ENCODE measurements at regions not wholly inside any gene's neighbourhood (a gene's known extent, or its start where the extent isn't known, plus 50 kb on each side); places are given as distances from the start of the nearest gene placed in this dataset.

DNA sequence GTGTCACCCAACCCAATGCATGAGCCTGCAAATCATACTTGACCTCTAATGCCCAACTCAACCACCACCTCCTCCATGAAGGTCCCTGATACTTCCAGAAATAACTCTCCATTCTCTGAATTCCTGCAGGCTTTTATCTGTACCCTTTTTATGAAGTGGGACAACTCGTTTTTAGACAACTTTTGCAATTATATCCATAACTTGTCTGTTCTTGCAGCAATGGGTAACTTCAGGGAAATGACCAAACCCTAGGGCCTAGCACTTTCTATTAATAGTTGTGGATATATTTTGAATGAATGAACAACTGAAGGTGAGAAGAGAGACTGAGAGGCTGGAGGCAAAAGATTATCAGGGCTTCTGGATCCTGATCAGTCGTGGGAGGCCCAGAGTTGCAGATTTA, 236.6 kb upstream of the MOCS1 start:
- Histone ChIP-seq H3K18ac (ENCODE audit: low read depth, low read length) (no peak overlapping the region), H2BK20ac (ENCODE audit: low read depth, low read length) (no peak overlapping the region), H2AK5ac (ENCODE audit: low read depth, low read length) (no peak overlapping the region), H3K27me3 (ENCODE audit: control insufficient read depth, insufficient read depth, low read length) (no peaks in the 10 kb centered on the region), H3K56ac (ENCODE audit: extremely low read depth, insufficient read depth, low read length) (no peak overlapping the region), H4K5ac (ENCODE audit: low read depth, low read length) (no peak overlapping the region), H4K20me1 (ENCODE audit: insufficient read depth, low read length) (no peaks in the 10 kb centered on the region), H3K9me3 (ENCODE audit: control insufficient read depth, insufficient read depth, low read length) (no peaks in the 10 kb centered on the region), H3K36me3 (ENCODE audit: control insufficient read depth, insufficient read depth, low read length) (no peaks in the 10 kb centered on the region), H3K4ac (ENCODE audit: low read depth, low read length) (no peak overlapping the region), H4K91ac (ENCODE audit: insufficient read depth, low read depth, low read length) (no peak overlapping the region), H3K4me3 (ENCODE audit: insufficient read depth, low read depth, low read length) (no peak overlapping the region), H3K79me1 (ENCODE audit: low read depth in 1 of 2, low read length in 2 of 2) (no peaks in the 10 kb centered on the region), H3K14ac (replicated peaks; ENCODE audit: low read depth, low read length) (no peak overlapping the region), H2BK15ac (ENCODE audit: low read depth, low read length) (no peak overlapping the region), H2AFZ (replicated peaks; ENCODE audit: low read length, poor library complexity) (no peak overlapping the region), H3K4me1 (ENCODE audit: control insufficient read depth, insufficient read depth, low read length) (no peaks in the 10 kb centered on the region), H3K9ac (ENCODE audit: low read depth, low read length) (no peak overlapping the region), H2BK120ac (ENCODE audit: low read depth, low read length) (no peak overlapping the region), H3K27ac (ENCODE audit: insufficient read depth, low read length) (no peak overlapping the region), H4K8ac (ENCODE audit: low read depth in 2 of 2, low read length in 2 of 2) (no peak overlapping the region), H2BK5ac (ENCODE audit: low read depth, low read length, poor library complexity, severe bottlenecking) (no peak overlapping the region), H3K23ac (ENCODE audit: low read depth, low read length) (no peak overlapping the region), H3K9me1 (ENCODE audit: insufficient read depth, low read length) (no peaks in the 10 kb centered on the region), H2AK9ac (replicated peaks; ENCODE audit: low read depth, low read length, poor library complexity) (no peak overlapping the region), H3K4me2 (ENCODE audit: low read depth, low read length) (no peak overlapping the region)
- ChIA-PET POLR2A (ENCODE audit: unreplicated experiment) (no interaction called here), CTCF (no interaction called here)
- WGBS, 2 experiments (ENCODE audit: extremely low coverage in 2 of 2, insufficient read length in 1 of 2): 0% methylated on average over 1 of the region's 2 CpGs; no CpG with 5 or more reads in 1 of the 2 experiments
- BruUV-seq (replicated peaks): no TSS peak
- ATAC-seq (ENCODE audit: low read depth) (no peak), DNase-seq (no peak)
- dilution Hi-C loops (cut with HindIII; ENCODE audit: low sequenced_read_pairs, unreplicated experiment) (no loop called here), in situ Hi-C loops (cut with MboI; ENCODE audit: low sequenced_read_pairs) (no loop called here), intact Hi-C loops (cut with micrococcal nuclease) (no loop called here)
- TF ChIP-seq RCOR1 (IDR thresholded peaks at IDR 0.05; ENCODE audit: insufficient replicate concordance, low read length) (no peak), SMC3 (IDR thresholded peaks at IDR 0.05; ENCODE audit: low read depth, low read length) (no peak), CHD1 (IDR thresholded peaks at IDR 0.05; ENCODE audit: low read depth, low read length) (no peak), BHLHE40 (IDR thresholded peaks at IDR 0.05; ENCODE audit: low read depth, low read length) (no peak), CEBPB (IDR thresholded peaks at IDR 0.05; ENCODE audit: low read depth, low read length) (no peak)

All from IMR-90 (cell line).